GM18498 (cell line): ENCODE measurements at regions not wholly inside any gene's neighbourhood (a gene's known extent, or its start where the extent isn't known, plus 50 kb on each side); places are given as distances from the start of the nearest gene placed in this dataset.
"Not testable (repeated sequence)": the region's sequence is repeated elsewhere in the genome, so short reads cannot be mapped to it uniquely, and the experiment has no call there.

Experiments used
- ATAC-seq: cut with Tn5 transposase; IDR thresholded peaks from one replicate; pipeline ENCODE4 v1.9.1; 2021; ENCODE audit warnings: mild to moderate bottlenecking, moderate library complexity; ENCODE audit not compliant: unreplicated experiment

DNA sequence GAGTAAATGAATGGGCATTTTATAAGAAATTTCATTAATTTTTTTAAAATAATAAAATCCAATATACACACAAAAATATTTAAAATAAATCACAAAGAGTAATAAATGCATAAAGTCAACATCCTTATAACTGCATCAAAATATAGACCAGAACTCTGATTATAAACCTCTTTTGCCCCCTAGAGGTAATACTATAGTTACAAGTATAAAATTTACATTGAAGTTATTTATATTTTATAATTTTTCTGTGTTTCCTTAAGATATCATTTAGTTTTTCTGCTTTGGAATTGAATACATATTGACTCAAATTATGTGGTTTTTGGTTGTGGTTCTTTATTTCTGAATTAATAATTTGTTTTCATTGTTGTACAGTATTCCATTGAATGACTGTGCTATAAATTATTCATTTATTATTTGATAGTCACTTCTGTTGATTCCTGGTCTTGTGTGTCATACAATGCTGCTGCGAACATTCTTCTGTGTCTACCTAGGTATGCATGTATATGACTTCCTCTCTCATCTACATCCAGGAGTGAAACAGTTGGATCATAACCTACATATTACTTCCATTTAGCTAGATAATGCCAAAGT lies 673.6 kb downstream of the IPMK start:
- ATAC-seq = no peak

DNA sequence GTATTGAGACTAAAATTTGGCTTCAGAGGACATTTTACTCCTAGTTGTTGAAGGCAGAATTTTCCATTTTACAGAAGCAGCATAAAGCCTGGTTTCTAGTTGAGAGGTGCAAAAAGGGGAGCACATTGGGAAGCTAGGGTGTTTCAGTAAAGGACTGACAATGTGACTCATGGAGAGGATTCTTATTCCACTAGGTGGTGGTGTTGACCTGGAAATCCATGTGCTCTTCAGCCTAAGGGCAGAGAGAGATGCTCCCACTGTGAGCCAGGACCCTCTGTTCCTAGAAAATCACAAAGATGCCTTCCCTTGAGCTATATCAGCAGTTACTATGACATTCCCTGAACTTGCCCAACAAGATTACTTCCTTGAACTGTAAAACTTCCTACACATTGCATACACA lies 687.8 kb downstream of the IPMK start:
- ATAC-seq = no peak

- no peak for ATAC-seq
These were observed 705.5 kb downstream of the IPMK start for GRCh38 chr10:57562211-57562610.

- not testable (repeated sequence) for ATAC-seq
These were observed 715.9 kb downstream of the IPMK start for GRCh38 chr10:57551774-57552173.

DNA sequence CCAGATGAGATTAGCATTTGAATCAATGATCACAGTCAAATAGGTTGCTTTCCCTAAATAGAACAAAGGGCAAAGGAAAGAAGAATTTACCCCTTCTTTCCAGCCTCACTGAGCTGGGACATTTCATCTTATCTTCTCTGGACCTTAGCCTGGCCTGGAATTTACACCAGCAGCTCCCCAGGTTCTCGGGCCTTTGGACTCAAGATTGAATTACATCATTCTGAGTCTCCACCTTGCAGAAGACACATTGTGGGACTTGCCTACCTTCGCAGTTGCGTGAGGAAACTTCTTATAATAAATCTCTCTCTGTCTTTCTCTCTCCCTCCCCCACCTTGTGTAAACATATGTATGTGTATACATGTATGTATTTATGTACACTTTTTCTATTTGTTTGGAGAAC lies 732.4 kb downstream of the IPMK start:
- no peak for ATAC-seq

DNA sequence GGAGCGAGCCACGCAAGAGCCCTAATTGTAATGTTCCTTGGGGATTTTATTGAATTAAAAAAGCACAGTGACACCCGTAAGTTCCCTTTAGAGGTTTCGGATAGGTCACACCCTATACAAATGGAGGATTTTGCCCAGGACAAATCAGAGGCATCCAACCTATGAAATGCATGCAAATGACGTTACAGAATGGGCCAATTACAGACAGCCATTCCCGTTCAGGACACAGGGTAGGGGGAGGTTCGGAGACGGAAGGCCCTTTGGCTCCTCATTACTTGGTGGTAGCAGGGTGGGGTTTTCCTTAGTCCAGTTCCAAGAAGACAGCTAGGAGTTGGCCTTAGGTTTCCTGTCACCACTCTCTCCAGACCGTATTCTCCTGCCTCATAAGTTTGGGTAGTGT lies 754.1 kb downstream of the IPMK start:
- no peak for ATAC-seq

- no peak for ATAC-seq
These were observed 759.9 kb downstream of the IPMK start for GRCh38 chr10:57507788-57508187.

DNA sequence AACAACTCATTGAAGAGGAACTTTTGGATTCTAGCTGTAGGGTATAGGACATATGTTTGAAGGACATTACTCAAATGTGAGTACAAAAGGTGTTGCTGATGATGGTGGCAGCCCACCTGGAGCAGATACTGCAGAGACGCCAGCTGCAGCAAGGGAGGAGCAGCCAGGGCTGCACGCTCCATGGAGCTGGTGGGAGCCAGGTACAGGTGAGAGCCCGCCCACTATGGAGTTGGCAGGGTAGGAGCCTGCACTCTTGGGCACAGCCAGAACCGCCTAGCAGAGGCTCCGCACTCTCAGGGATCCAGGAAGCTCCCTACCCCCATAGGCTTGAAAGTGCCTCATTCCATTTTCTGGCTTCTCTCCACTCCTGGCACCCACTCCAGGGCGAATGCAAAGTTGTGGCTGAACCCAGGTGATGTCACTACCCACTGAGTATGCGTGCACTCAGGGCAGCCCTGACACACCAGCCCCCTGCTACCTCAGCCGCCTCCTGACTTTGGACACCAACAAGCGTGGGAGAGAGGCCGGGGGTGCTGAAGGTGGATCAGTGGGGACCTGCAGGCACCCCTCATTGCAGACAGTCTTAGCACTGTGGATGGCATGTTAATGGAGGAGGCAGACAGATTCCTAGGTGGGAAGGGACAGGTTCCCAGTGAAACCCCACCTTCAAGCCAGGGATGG lies 761.1 kb downstream of the IPMK start:
- ATAC-seq = no peak

GRCh38 chr10:57494486-57494885 lies 773.2 kb downstream of the IPMK start:
- no peak for ATAC-seq

DNA sequence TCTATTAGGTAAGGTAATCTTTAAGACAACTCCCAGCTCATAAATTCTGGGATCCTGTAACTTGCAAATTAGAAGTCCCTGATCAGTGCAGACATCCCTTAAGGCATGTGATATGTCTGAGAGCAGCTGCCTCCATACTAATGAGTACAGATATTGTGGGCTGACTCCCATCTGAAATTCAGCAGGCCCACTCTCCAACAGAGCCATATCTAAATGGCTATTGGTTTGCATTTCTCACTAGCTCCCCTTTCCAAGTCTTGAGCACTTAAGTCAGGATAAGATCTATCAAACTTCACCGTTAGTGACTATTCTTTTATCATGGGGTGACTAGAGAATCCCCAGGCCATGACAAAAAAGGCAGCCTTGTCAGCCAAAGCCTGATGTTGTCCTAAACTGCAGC lies 785.4 kb downstream of the IPMK start:
- no peak for ATAC-seq

- ATAC-seq = no peak
These were observed 794.7 kb downstream of the IPMK start for GRCh38 chr10:57472823-57473619.

GRCh38 chr10:57468894-57469432 lies 798.7 kb downstream of the IPMK start:
- ATAC-seq = no peak

GRCh38 chr10:57465155-57465554 lies 802.5 kb downstream of the IPMK start:
- ATAC-seq = no peak

GRCh38 chr10:57460540-57460939 lies 807.2 kb downstream of the IPMK start:
- no peak for ATAC-seq

DNA sequence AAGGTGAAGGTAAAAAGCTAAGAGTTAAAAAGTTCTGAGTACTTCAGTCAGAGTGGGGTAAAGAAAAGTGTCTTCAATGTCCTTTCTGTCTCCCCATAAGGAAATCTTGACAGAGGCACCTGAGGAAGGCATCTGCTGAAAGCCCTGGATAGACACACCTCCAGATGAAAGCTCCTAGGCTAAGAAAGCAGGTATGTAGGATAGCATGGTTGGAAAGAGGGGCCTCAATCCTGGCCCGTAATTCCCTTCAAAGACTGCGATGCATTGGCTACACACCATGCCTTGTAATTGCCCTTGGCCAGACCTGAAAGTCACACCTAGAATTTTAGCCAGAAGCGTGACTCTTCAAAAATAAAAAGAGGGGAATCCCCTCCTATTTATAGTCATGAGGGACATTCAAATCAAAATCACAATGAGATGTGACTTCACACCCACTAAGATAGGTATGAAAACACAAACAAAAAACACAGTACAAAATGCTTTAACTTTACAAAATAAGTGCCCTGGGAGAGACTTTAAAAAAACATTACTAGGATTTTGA lies 809.7 kb downstream of the IPMK start:
- no peak for ATAC-seq

GRCh38 chr10:57430376-57430775 lies 837.3 kb downstream of the IPMK start:
- no peak for ATAC-seq

DNA sequence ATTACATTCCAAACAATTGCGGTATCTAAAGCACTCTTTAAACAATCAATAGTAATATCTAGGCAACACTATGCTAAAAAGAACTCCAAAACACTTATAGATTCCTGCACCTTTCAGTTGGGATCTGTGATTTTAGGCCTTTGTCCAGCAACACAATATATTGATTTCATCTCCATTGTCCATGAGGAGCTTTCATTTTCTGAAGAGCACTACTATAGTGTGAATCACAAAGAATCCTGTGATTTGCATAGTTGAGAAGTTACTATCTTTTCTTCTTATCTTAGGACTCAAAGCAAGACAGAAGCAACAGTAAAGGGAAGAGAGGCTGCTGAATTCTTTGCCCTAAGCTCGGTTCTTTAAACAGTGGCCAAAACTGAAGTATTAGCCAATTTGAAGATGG lies 846.8 kb downstream of the IPMK start:
- no peak for ATAC-seq

GRCh38 chr10:57418476-57418875 lies 849.2 kb downstream of the IPMK start:
- no peak for ATAC-seq

DNA sequence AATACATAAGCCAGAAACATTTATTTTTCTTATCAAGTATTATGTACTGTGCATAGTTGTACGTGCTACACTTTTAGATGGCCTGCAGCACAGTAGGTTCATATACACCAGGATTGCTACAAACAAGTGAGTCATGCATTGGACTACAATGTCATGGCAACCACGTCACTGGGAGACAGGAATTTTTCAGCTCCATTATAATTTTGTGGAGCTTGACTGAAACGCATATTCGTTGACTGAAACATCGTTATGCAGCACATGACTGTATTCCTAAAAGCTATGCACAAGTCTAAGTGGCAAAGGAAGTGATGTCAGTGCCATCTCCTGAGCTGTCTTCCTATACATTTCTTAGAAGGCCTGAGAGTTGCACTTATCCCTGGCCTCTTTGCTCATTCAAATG lies 871.8 kb downstream of the IPMK start:
- no peak for ATAC-seq

- no peak for ATAC-seq
These were observed 900.3 kb downstream of the IPMK start for GRCh38 chr10:57367412-57367811.

DNA sequence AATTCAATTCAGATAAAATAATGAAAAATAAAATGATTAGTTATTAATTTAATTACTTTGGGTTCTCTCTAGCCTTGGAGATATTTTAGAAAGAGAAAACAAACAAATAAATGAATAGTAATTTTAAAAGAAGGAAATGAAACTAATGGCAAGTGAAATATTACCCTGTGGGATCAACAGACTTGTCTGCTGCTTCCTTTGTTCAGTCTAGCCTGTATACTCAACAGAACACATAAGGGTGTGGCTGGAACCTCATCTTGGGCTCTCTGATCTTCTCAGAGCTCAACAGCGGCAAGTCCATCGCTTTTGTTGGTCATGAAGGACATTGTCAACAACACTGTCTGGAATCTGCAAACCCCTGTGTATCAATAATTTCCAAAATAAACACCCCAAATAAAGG lies 904.9 kb downstream of the IPMK start:
- ATAC-seq = no peak
